ENCODE measurements at regions not wholly inside any gene's neighbourhood (a gene's known extent, or its start where the extent isn't known, plus 50 kb on each side); places are given as distances from the start of the nearest gene placed in this dataset.
A peak's percentile ranks its signal among the peaks of the same experiment; 100 is the strongest.

DNA sequence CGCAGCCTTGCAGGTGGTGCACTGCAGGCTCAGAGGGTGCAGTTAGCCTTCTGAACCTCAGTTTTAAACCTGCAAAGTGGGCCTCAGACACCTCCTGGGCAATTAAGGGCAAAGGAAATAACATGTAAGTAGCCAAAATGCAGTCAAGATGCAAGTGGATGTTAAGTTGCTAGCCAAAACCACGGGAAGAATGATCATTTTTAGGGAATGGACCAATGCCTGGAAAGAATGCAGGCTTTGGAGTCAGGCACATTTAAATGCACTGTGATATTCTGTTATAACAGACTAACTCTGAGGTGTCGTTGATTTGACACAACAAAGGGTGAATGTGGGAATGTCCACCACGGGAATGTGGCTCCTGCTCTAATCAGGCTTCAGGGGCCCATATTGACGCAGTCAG is 57.9 kb upstream of the PTGFRN start:
- DNase-seq, result no peak

DNA sequence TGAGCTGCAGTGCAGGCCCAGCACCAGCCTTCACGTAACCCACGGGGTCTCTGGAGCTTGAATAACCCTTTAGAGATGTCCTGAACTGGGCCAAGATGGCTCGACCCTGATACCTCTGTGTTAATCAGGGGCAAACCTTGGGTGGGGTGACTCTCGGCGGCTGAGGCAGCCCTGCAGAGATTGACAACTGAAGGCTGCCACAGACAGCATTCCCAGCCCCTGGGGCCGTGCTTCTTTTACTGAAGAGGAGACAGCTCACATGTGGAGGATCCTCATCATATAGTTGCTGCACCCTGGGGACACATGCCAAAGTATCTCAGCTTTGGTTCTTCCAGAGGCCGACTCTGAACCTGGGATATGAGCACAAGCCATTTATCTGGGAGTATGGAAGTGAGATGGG is 57.3 kb upstream of the PTGFRN start:
- DNase-seq, result no peak

GRCh38 chr1:116852910-116853309 is 56.8 kb upstream of the PTGFRN start:
- no peak for DNase-seq

DNA sequence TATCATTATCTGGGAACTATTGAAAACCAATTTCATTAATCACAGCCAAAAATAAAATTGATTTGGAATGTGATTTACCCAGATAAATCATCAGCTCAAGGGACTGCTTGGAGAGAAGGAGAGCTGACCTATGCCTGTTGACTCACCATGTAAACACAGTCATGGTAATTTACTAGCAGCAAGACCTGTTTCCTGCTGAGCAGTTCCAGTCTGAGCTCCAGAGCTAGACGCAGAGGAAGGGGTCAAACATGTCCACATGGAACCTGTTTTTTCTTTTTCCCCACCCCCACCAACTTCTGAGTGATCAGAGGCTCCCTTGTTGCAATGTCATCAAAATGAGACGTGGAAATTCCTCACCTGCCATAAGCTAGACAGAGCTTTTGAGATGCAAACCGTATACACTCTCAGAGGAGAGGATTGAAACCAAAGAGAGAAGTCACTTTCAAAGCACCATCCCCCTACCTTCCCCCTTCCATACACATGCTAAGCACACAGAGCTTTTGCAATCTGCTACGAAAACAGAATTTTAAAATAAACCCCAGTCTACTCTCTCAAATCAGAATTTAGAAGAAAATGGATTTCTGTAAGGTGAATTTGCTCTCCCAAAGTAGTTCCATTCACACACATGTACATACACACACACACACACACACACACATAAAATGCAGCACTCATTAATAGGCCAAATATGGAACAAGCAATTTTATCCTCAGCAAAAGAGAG is 55.9 kb upstream of the PTGFRN start:
- no peak for DNase-seq

GRCh38 chr1:116854403-116854690 is 55.4 kb upstream of the PTGFRN start:
- DNase-seq, result no peak

GRCh38 chr1:116854716-116855115 is 55.0 kb upstream of the PTGFRN start:
- DNase-seq, result no peak

- peak; percentile 81 for DNase-seq
Measured at GRCh38 chr1:116855191-116855619, 54.5 kb upstream of the PTGFRN start.

DNA sequence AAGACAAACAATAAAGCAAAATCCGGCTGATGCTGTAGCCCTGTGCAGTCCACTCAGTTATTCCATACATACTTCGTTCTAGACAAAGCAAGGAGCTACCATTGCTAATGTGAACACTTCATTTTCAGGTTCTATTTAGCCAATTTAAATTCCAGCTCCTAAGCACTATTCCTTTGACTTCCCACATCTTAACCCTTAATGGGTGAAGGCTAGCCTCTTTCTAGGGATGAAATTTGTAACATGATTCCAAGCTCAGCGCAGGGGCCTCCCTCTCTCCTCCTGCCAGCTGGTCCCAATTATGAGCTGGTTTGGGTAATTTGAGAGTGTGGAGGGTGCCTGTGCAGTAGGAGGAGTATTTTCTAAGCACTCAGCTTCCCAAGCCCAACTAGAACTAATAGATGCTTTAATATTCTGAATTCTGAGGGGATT is 53.9 kb upstream of the PTGFRN start:
- DNase-seq, result peak; percentile 65

GRCh38 chr1:116856312-116856711 is 53.4 kb upstream of the PTGFRN start:
- no peak for DNase-seq

- DNase-seq, result no peak
Measured at GRCh38 chr1:116857092-116857491, 52.6 kb upstream of the PTGFRN start.

All from right forelimb (tissue), 1 donor.